GM12873 (cell line): ENCODE measurements at regions not wholly inside any gene's neighbourhood (a gene's known extent, or its start where the extent isn't known, plus 50 kb on each side); places are given as distances from the start of the nearest gene placed in this dataset.

Experiments used
- TF ChIP-seq, protein P1 (sequence below): IDR thresholded peaks from 2 replicates; pipeline ENCODE4 v1.5.1; 2012; ENCODE audit warnings: low read depth, mild to moderate bottlenecking, moderate library complexity, low read length, control low read depth; ENCODE audit not compliant: insufficient read depth; ENCODE audit errors: missing control alignments

DNA sequence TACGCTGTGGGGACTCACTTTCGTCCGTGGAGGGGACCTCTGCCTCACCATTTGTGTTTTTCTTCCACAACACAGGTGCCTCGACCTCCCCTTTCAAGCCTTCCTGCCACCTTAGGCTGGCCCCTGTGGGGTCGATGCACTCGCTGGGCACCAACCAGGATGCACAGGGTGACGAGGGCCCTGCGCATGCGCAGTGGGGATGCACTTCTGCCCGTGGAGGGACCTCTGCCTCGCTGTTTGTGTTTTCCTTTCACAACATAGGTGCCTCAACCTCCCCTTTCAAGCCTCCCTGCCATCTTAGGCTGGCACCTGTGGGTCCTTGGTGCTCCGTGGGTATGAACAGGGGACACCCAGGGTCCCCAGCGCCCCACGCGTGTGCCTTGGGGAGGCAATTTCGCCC lies 356.8 kb downstream of the ALG10 start:
- TF ChIP-seq, protein P1, sequence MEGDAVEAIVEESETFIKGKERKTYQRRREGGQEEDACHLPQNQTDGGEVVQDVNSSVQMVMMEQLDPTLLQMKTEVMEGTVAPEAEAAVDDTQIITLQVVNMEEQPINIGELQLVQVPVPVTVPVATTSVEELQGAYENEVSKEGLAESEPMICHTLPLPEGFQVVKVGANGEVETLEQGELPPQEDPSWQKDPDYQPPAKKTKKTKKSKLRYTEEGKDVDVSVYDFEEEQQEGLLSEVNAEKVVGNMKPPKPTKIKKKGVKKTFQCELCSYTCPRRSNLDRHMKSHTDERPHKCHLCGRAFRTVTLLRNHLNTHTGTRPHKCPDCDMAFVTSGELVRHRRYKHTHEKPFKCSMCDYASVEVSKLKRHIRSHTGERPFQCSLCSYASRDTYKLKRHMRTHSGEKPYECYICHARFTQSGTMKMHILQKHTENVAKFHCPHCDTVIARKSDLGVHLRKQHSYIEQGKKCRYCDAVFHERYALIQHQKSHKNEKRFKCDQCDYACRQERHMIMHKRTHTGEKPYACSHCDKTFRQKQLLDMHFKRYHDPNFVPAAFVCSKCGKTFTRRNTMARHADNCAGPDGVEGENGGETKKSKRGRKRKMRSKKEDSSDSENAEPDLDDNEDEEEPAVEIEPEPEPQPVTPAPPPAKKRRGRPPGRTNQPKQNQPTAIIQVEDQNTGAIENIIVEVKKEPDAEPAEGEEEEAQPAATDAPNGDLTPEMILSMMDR, result no peak

- TF ChIP-seq, protein P1, result no peak
These were observed 362.4 kb downstream of the ALG10 start for GRCh38 chr12:34384693-34385092.

- TF ChIP-seq, protein P1, result no peak
These were observed 363.7 kb downstream of the ALG10 start for GRCh38 chr12:34386016-34386415.

GRCh38 chr12:34386621-34387255 lies 364.4 kb downstream of the ALG10 start:
- TF ChIP-seq, protein P1, result no peak

DNA sequence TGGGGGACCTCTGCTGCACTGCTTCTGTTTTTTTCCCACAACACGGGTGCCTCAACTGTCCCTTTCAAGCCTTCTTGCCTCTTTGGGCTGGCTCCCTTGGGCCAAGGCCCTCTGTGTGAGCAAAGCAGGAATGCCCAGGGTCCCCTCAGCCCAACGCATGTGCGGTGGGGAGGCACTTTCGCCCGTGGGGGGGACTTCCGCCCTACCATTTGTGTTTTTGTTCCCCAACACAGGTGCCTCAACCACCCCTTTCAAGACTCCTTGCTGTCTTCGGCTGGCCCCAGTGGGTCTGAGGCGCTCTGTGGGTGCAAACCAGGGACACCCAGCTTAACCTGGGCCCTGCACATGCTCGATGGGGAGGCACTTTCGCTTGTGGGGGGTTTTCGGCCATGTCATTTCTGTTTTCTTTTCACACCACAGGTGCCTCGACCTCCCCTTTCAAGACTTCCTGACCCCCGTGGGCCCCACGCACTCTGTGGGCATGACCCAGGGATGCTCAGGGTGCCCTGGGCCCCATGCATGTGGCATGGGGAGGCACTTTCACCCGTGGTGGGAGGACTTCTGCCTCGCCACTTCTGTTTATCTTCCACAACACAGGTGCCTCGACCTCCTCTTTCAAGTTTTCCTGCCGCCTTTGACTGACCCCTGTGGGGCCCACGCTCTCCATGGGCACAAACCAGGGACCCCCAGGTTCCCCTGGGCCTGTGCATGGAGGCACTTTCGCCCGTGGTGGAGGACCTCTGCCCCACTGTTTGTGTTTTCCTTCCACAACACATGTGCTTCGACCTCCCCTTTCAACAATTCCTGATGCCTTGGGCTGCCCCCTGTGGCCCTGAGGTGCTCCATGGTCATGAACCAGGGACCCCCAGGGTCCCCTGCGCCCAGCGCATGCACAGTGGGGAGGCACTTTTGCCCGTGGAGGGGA lies 365.7 kb downstream of the ALG10 start:
- TF ChIP-seq, protein P1, result no peak

DNA sequence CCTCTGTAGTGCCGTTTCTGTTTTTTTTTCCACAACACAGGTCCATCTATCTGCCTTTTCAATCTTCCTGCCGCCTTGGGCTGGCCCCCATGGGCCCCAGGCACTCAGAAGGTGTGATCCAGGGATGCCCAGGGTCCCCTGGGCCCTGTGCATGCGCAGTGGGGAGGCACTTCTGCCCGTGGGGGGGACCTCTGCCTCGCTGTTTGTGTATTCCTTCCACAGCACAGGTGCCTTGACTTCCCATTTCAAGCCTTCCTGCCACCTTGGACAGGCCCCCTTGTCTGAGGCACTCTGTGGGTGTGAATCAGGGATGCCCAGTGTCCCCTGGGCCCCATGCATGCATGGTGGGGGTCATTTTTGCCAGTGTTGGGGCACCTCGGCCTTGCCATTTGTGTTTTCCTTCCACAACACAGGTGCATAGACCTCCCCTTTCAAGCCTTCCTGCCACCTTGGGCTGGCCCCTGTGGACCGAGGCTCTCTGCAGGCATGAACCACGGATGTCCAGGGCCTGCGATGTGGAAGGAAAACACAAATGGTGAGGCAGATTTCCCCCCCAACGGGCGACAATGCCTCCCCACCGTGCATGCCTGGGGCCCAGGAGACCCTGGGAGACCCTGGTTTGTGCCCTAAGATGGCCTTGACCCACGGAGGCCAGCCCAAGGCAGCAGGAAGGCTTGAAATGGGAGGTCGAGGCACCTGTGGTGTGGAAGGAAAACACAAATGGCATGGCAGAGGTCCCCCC lies 366.5 kb downstream of the ALG10 start:
- TF ChIP-seq, protein P1, result no peak
